ENCODE measurements at regions not wholly inside any gene's neighbourhood (a gene's known extent, or its start where the extent isn't known, plus 50 kb on each side); places are given as distances from the start of the nearest gene placed in this dataset.

GRCh38 chr13:68948586-68948985 lies 1159.0 kb upstream of the ATXN8OS start:
- no peaks in the 10 kb centered on the region for H3K4me1 Mint-ChIP-seq (ENCODE audit: low read depth, unreplicated experiment)
- no peaks in the 10 kb centered on the region for H4K20me1 ChIP-seq (ENCODE audit: insufficient read depth, low read length)
- H3K4me3 ChIP-seq (ENCODE audit: insufficient read depth, low read depth, low read length): no peak overlapping the region
- H3K4me2 ChIP-seq (ENCODE audit: low read length): no peak overlapping the region
- no peaks in the 10 kb centered on the region for H3K27me3 Mint-ChIP-seq (ENCODE audit: low read depth, unreplicated experiment)
- H2AFZ ChIP-seq (ENCODE audit: low read depth, low read length): no peak overlapping the region
- no peak overlapping the region for H3K4me3 Mint-ChIP-seq (ENCODE audit: unreplicated experiment)
- DNase-seq (ENCODE audit: low read depth) (no peak), FAIRE-seq (no peak)
- H3K9me3 Mint-ChIP-seq (ENCODE audit: unreplicated experiment): no peaks in the 10 kb centered on the region
- no peaks in the 10 kb centered on the region for H3K79me2 ChIP-seq (ENCODE audit: insufficient read depth, low read length)
- no peaks in the 10 kb centered on the region for H3K36me3 ChIP-seq (ENCODE audit: insufficient read depth, low read length)
- no peaks in the 10 kb centered on the region for H3K36me3 Mint-ChIP-seq (ENCODE audit: low read depth, unreplicated experiment)
- H3K9me3 ChIP-seq (ENCODE audit: insufficient read depth, low read depth, low read length): no peaks in the 10 kb centered on the region
- no peaks in the 10 kb centered on the region for H3K27me3 ChIP-seq (ENCODE audit: insufficient read depth, low read length)
- H3K27ac ChIP-seq (ENCODE audit: low read depth, low read length): no peak overlapping the region
- H3K4me1 ChIP-seq (ENCODE audit: insufficient read depth, low read length): no peaks in the 10 kb centered on the region
- no peak overlapping the region for H3K27ac Mint-ChIP-seq (ENCODE audit: unreplicated experiment)
- no peak overlapping the region for H3K9ac ChIP-seq (ENCODE audit: low read length)
- TF ChIP-seq CTCF (IDR thresholded peaks at IDR 0.05; ENCODE audit: insufficient read depth, low read depth, low read length) (no peak), EZH2 (IDR thresholded peaks at IDR 0.05; ENCODE audit: insufficient read depth, low read length) (no peak)

DNA sequence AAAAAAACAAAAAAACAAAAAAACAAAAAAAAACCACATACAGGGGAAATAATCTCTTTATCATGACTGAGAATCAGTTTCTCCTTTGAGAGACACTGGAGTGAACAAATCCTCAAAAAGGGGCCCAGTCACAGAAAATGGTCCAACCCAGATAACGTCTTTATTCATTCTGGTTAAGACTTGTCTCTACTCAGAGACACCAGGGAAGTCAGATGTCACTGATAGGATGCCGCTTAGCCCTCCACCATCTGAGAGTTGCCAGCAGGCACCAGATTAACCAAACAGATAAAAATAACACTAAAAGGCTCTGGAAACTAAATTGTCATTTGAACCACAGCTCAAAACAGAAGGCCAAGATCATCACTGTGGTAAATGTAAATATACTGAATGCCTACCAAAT lies 1163.4 kb upstream of the ATXN8OS start:
- Histone ChIP-seq H3K79me2 (ENCODE audit: insufficient read depth, low read length) (no peaks in the 10 kb centered on the region), H2AFZ (ENCODE audit: low read depth, low read length) (no peak overlapping the region), H4K20me1 (ENCODE audit: insufficient read depth, low read length) (no peaks in the 10 kb centered on the region), H3K27ac (ENCODE audit: low read depth, low read length) (no peak overlapping the region), H3K9ac (ENCODE audit: low read length) (no peak overlapping the region), H3K4me1 (ENCODE audit: insufficient read depth, low read length) (no peaks in the 10 kb centered on the region), H3K36me3 (ENCODE audit: insufficient read depth, low read length) (no peaks in the 10 kb centered on the region), H3K4me3 (ENCODE audit: insufficient read depth, low read depth, low read length) (no peak overlapping the region), H3K9me3 (ENCODE audit: insufficient read depth, low read depth, low read length) (no peaks in the 10 kb centered on the region), H3K4me2 (ENCODE audit: low read length) (no peak overlapping the region), H3K27me3 (ENCODE audit: insufficient read depth, low read length) (no peaks in the 10 kb centered on the region)
- TF ChIP-seq EZH2 (IDR thresholded peaks at IDR 0.05; ENCODE audit: insufficient read depth, low read length) (no peak), CTCF (IDR thresholded peaks at IDR 0.05; ENCODE audit: insufficient read depth, low read depth, low read length) (no peak)
- H3K4me1 Mint-ChIP-seq (ENCODE audit: low read depth, unreplicated experiment): peaks cover 6% of the 10 kb centered on the region
- no peaks in the 10 kb centered on the region for H3K9me3 Mint-ChIP-seq (ENCODE audit: unreplicated experiment)
- no peak overlapping the region for H3K27ac Mint-ChIP-seq (ENCODE audit: unreplicated experiment)
- DNase-seq (ENCODE audit: low read depth) (no peak), FAIRE-seq (no peak)
- H3K4me3 Mint-ChIP-seq (ENCODE audit: unreplicated experiment): no peak overlapping the region
- H3K27me3 Mint-ChIP-seq (ENCODE audit: low read depth, unreplicated experiment): no peaks in the 10 kb centered on the region
- no peaks in the 10 kb centered on the region for H3K36me3 Mint-ChIP-seq (ENCODE audit: low read depth, unreplicated experiment)

DNA sequence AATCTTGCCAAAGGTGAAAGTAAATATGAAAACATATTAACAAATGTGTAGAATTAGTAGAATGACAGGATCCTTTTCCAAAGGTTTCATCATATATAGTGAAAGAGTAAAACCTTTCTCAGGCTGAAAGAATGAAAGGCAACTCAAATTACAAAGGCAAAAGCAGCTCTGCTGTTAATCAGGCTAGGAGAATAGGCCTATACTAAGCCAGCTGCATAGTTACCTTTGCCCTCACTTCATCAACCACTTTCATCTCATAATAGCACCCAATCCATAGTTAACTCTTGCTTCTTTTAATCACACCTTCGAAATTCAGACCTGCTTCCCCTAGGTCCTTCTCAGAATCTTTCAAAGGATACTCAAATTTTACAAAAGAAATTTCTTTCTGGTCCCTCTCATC lies 1167.6 kb upstream of the ATXN8OS start:
- H3K27me3 Mint-ChIP-seq (ENCODE audit: low read depth, unreplicated experiment): no peaks in the 10 kb centered on the region
- Histone ChIP-seq H3K9ac (ENCODE audit: low read length) (no peak overlapping the region), H3K27ac (ENCODE audit: low read depth, low read length) (no peak overlapping the region), H3K79me2 (ENCODE audit: insufficient read depth, low read length) (no peaks in the 10 kb centered on the region), H2AFZ (ENCODE audit: low read depth, low read length) (no peak overlapping the region), H3K36me3 (ENCODE audit: insufficient read depth, low read length) (no peaks in the 10 kb centered on the region), H3K4me3 (ENCODE audit: insufficient read depth, low read depth, low read length) (no peak overlapping the region), H3K27me3 (ENCODE audit: insufficient read depth, low read length) (no peaks in the 10 kb centered on the region), H3K9me3 (ENCODE audit: insufficient read depth, low read depth, low read length) (no peaks in the 10 kb centered on the region), H3K4me2 (ENCODE audit: low read length) (no peak overlapping the region), H3K4me1 (ENCODE audit: insufficient read depth, low read length) (no peaks in the 10 kb centered on the region), H4K20me1 (ENCODE audit: insufficient read depth, low read length) (no peaks in the 10 kb centered on the region)
- H3K9me3 Mint-ChIP-seq (ENCODE audit: unreplicated experiment): no peaks in the 10 kb centered on the region
- no peak overlapping the region for H3K27ac Mint-ChIP-seq (ENCODE audit: unreplicated experiment)
- DNase-seq (ENCODE audit: low read depth) (no peak), FAIRE-seq (no peak)
- no peak overlapping the region for H3K4me3 Mint-ChIP-seq (ENCODE audit: unreplicated experiment)
- no peak for TF ChIP-seq CTCF (IDR thresholded peaks at IDR 0.05; ENCODE audit: insufficient read depth, low read depth, low read length)
- no peak for TF ChIP-seq EZH2 (IDR thresholded peaks at IDR 0.05; ENCODE audit: insufficient read depth, low read length)
- peaks cover 6% of the 10 kb centered on the region for H3K4me1 Mint-ChIP-seq (ENCODE audit: low read depth, unreplicated experiment)
- H3K36me3 Mint-ChIP-seq (ENCODE audit: low read depth, unreplicated experiment): no peaks in the 10 kb centered on the region
